Nephron (organoid): ENCODE measurements at regions not wholly inside any gene's neighbourhood (a gene's known extent, or its start where the extent isn't known, plus 50 kb on each side); places are given as distances from the start of the nearest gene placed in this dataset.
A peak's percentile ranks its signal among the peaks of the same experiment; 100 is the strongest.

Experiments used
- H3K27ac Mint-ChIP-seq, 3 experiments: 2 replicates each; pipeline ENCODE4 v1.8.0; 2020; ENCODE audit warnings: mixed read lengths in 3 of 3, mild to moderate bottlenecking in 2 of 3, moderate library complexity in 1 of 3
- H3K27me3 Mint-ChIP-seq: 2 replicates; pipeline ENCODE4 v1.8.0; 2021; ENCODE audit warnings: low read depth, mild to moderate bottlenecking, moderate library complexity, mixed read lengths
- H3K36me3 Mint-ChIP-seq: 2 replicates; pipeline ENCODE4 v1.8.0; 2020; ENCODE audit warnings: low read depth, mixed read lengths
- H3K4me1 Mint-ChIP-seq: 2 replicates; pipeline ENCODE4 v1.8.0; 2020; ENCODE audit warnings: mixed read lengths
- H3K4me3 Mint-ChIP-seq, 3 experiments: 2 replicates each; pipeline ENCODE4 v1.8.0; 2020; ENCODE audit warnings: mild to moderate bottlenecking in 3 of 3, mixed read lengths in 3 of 3, moderate library complexity in 2 of 3
- H3K9me3 Mint-ChIP-seq: 2 replicates; pipeline ENCODE4 v1.8.0; 2020; ENCODE audit warnings: mixed read lengths
- CTCF ChIP-seq, 3 experiments: fragments of 200-600 bp; sonication (generic); IDR thresholded peaks; one replicate each; pipeline ENCODE4 v1.5.0; 2021; ENCODE audit warnings: antibody characterized with exemption in 3 of 3; ENCODE audit not compliant: unreplicated experiment in 3 of 3

GRCh38 chr2:18870307-18870706 is 280.9 kb upstream of the NT5C1B start:
- H3K27ac Mint-ChIP-seq = no peak overlapping the region
- H3K27me3 Mint-ChIP-seq = peaks cover 3% of the 10 kb centered on the region
- no peaks in the 10 kb centered on the region for H3K4me1 Mint-ChIP-seq
- TF ChIP-seq CTCF (IDR thresholded peaks at IDR 0.05; ENCODE audit: unreplicated experiment in 3 of 3) = no peak
- no peaks in the 10 kb centered on the region for H3K36me3 Mint-ChIP-seq
- H3K4me3 Mint-ChIP-seq = no peak overlapping the region
- H3K9me3 Mint-ChIP-seq = peaks cover 7% of the 10 kb centered on the region

GRCh38 chr2:18861951-18862350 is 272.6 kb upstream of the NT5C1B start:
- H3K27me3 Mint-ChIP-seq = no peaks in the 10 kb centered on the region
- no peaks in the 10 kb centered on the region for H3K36me3 Mint-ChIP-seq
- no peak for TF ChIP-seq CTCF (IDR thresholded peaks at IDR 0.05; ENCODE audit: unreplicated experiment in 3 of 3)
- peaks cover 5% of the 10 kb centered on the region for H3K4me1 Mint-ChIP-seq
- peaks cover 26% of the 10 kb centered on the region for H3K9me3 Mint-ChIP-seq
- no peak overlapping the region for H3K27ac Mint-ChIP-seq
- no peak overlapping the region for H3K4me3 Mint-ChIP-seq

- Mint-ChIP-seq H3K27ac (no peak overlapping the region), H3K9me3 (peaks cover 21% of the 10 kb centered on the region), H3K27me3 (no peaks in the 10 kb centered on the region), H3K4me3 (no peak overlapping the region), H3K4me1 (peaks cover 5% of the 10 kb centered on the region), H3K36me3 (no peaks in the 10 kb centered on the region)
- TF ChIP-seq CTCF (IDR thresholded peaks at IDR 0.05; ENCODE audit: unreplicated experiment in 3 of 3) = no peak
Measured at GRCh38 chr2:18860179-18860578, 270.8 kb upstream of the NT5C1B start.

- no peak for TF ChIP-seq CTCF (IDR thresholded peaks at IDR 0.05; ENCODE audit: unreplicated experiment in 3 of 3)
- no peak overlapping the region for H3K4me3 Mint-ChIP-seq
- no peak overlapping the region for H3K27ac Mint-ChIP-seq
- peaks cover 17% of the 10 kb centered on the region for H3K9me3 Mint-ChIP-seq
- H3K27me3 Mint-ChIP-seq = no peaks in the 10 kb centered on the region
- no peaks in the 10 kb centered on the region for H3K36me3 Mint-ChIP-seq
- peaks cover 5% of the 10 kb centered on the region for H3K4me1 Mint-ChIP-seq
Measured at GRCh38 chr2:18856765-18857164, 267.4 kb upstream of the NT5C1B start.

- H3K4me1 Mint-ChIP-seq = no peaks in the 10 kb centered on the region
- TF ChIP-seq CTCF (IDR thresholded peaks at IDR 0.05; ENCODE audit: unreplicated experiment in 3 of 3) = peak in 1 of 3 experiments; percentile 24
Measured at GRCh38 chr2:18855027-18855426, 265.7 kb upstream of the NT5C1B start.

GRCh38 chr2:18849841-18850578 is 260.6 kb upstream of the NT5C1B start:
- TF ChIP-seq CTCF (IDR thresholded peaks at IDR 0.05; ENCODE audit: unreplicated experiment in 3 of 3) = no peak
- Mint-ChIP-seq H3K4me1 (peaks cover 8% of the 10 kb centered on the region), H3K27me3 (no peaks in the 10 kb centered on the region), H3K4me3 (no peak overlapping the region), H3K9me3 (no peaks in the 10 kb centered on the region), H3K36me3 (no peaks in the 10 kb centered on the region), H3K27ac (no peak overlapping the region)

More at GRCh38 chr2:18855027-18855426, 265.7 kb upstream of the NT5C1B start:
- Mint-ChIP-seq H3K27ac (no peak overlapping the region), H3K27me3 (no peaks in the 10 kb centered on the region), H3K9me3 (peaks cover 17% of the 10 kb centered on the region), H3K36me3 (no peaks in the 10 kb centered on the region), H3K4me3 (no peak overlapping the region)
